Mesenchymal stem cell (in vitro differentiated cells and primary cell): ENCODE measurements at regions not wholly inside any gene's neighbourhood (a gene's known extent, or its start where the extent isn't known, plus 50 kb on each side); places are given as distances from the start of the nearest gene placed in this dataset.
"Not testable (repeated sequence)": the region's sequence is repeated elsewhere in the genome, so short reads cannot be mapped to it uniquely, and the experiment has no call there.

ENCODE experiments used
- DNase-seq: peaks from one replicate; pipeline ENCODE4 v3.0.0-alpha.2; 2013
- H2AFZ ChIP-seq: one replicate; pipeline ENCODE4 v1.6.1; 2013; ENCODE audit warnings: low read depth, mild to moderate bottlenecking, control low read depth, inconsistent platforms, low read length, moderate library complexity
- H2AK5ac ChIP-seq: 2 replicates; pipeline ENCODE4 v1.6.1; 2013; ENCODE audit warnings: low read length, moderate library complexity, mild to moderate bottlenecking, inconsistent platforms; ENCODE audit not compliant: severe bottlenecking
- H2BK120ac ChIP-seq: one replicate; pipeline ENCODE4 v1.6.1; 2013; ENCODE audit warnings: low read depth, mild to moderate bottlenecking, inconsistent platforms, low read length, moderate library complexity
- H2BK12ac ChIP-seq, 2 experiments: one replicate each; pipeline ENCODE4 v1.6.1; 2013; ENCODE audit warnings: inconsistent platforms in 2 of 2, low read length in 2 of 2, mild to moderate bottlenecking in 2 of 2, moderate library complexity in 2 of 2, control low read depth in 1 of 2
- H2BK15ac ChIP-seq: one replicate; pipeline ENCODE4 v1.6.1; 2013; ENCODE audit warnings: mild to moderate bottlenecking, low read depth, inconsistent platforms; ENCODE audit not compliant: poor library complexity, severe bottlenecking
- H2BK5ac ChIP-seq: 2 replicates; pipeline ENCODE4 v1.6.1; 2013; ENCODE audit warnings: low read depth, mild to moderate bottlenecking, low read length, control low read depth, inconsistent platforms; ENCODE audit not compliant: poor library complexity, severe bottlenecking
- H3K14ac ChIP-seq, 2 experiments: one replicate each; pipeline ENCODE4 v1.6.1; 2013; ENCODE audit warnings: inconsistent platforms in 2 of 2, low read length in 2 of 2, control low read depth in 1 of 2, mild to moderate bottlenecking in 1 of 2, moderate library complexity in 1 of 2
- H3K18ac ChIP-seq, 2 experiments: one replicate each; pipeline ENCODE4 v1.6.1; 2013; ENCODE audit warnings: inconsistent platforms in 2 of 2, low read length in 2 of 2, control low read depth in 1 of 2, low read depth in 1 of 2, mild to moderate bottlenecking in 1 of 2
- H3K23ac ChIP-seq, 2 experiments: one replicate each; pipeline ENCODE4 v1.6.1; 2013; ENCODE audit warnings: inconsistent platforms in 2 of 2, low read length in 2 of 2, mild to moderate bottlenecking in 2 of 2, moderate library complexity in 2 of 2, control low read depth in 1 of 2
- H3K27ac ChIP-seq: 2 replicates; pipeline ENCODE4 v1.5.1; 2013; ENCODE audit warnings: mild to moderate bottlenecking, moderate library complexity, low read length, control low read depth, inconsistent platforms; ENCODE audit not compliant: poor library complexity, severe bottlenecking
- H3K27me3 ChIP-seq, 2 experiments: 2 replicates each; pipeline versions ENCODE4 v1.6.1 to v1.7.0; 2013; ENCODE audit warnings: low read length in 2 of 2, mild to moderate bottlenecking in 2 of 2, moderate library complexity in 2 of 2, control low read depth in 1 of 2, inconsistent platforms in 1 of 2; ENCODE audit not compliant: control insufficient read depth in 1 of 2, insufficient read depth in 1 of 2
- H3K36me3 ChIP-seq, 2 experiments: 2 replicates each; pipeline versions ENCODE4 v1.6.1 to v1.7.0; 2013; ENCODE audit warnings: low read length in 2 of 2, control low read depth in 1 of 2, inconsistent platforms in 1 of 2, low read depth in 1 of 2, mild to moderate bottlenecking in 1 of 2; ENCODE audit not compliant: insufficient read depth in 2 of 2, control insufficient read depth in 1 of 2
- H3K4ac ChIP-seq, 2 experiments: one replicate each; pipeline ENCODE4 v1.6.1; 2013; ENCODE audit warnings: inconsistent platforms in 2 of 2, low read length in 2 of 2, mild to moderate bottlenecking in 2 of 2, moderate library complexity in 2 of 2, control low read depth in 1 of 2, low read depth in 1 of 2
- H3K4me1 ChIP-seq: 2 replicates; pipeline ENCODE4 v1.6.1; 2013; ENCODE audit warnings: low read depth, low read length, control low read depth; ENCODE audit not compliant: control insufficient read depth, insufficient read depth
- H3K4me2 ChIP-seq: 2 replicates; pipeline ENCODE4 v1.6.1; 2013; ENCODE audit warnings: low read length, mild to moderate bottlenecking, inconsistent platforms; ENCODE audit not compliant: poor library complexity, severe bottlenecking
- H3K4me3 ChIP-seq, 2 experiments: 2 replicates each; pipeline versions ENCODE4 v1.5.1 to v1.7.0; 2013; ENCODE audit warnings: low read length in 2 of 2, mild to moderate bottlenecking in 2 of 2, control low read depth in 1 of 2, low read depth in 1 of 2; ENCODE audit not compliant: insufficient read depth in 1 of 2
- H3K79me1 ChIP-seq: replicated peaks from 2 replicates; pipeline ENCODE4 v1.6.1; 2013; ENCODE audit warnings: mild to moderate bottlenecking, control low read depth, low read length, inconsistent platforms; ENCODE audit not compliant: poor library complexity, severe bottlenecking
- H3K9ac ChIP-seq: 2 replicates; pipeline ENCODE4 v1.7.0; 2013; ENCODE audit warnings: mild to moderate bottlenecking, low read length, moderate library complexity
- H3K9me3 ChIP-seq: 2 replicates; pipeline ENCODE4 v1.7.0; 2013; ENCODE audit warnings: mild to moderate bottlenecking, low read length; ENCODE audit not compliant: control insufficient read depth
- H4K8ac ChIP-seq: one replicate; pipeline ENCODE4 v1.6.1; 2013; ENCODE audit warnings: inconsistent platforms, mild to moderate bottlenecking, low read length, moderate library complexity
- H4K91ac ChIP-seq: one replicate; pipeline ENCODE4 v1.6.1; 2013; ENCODE audit warnings: mild to moderate bottlenecking, low read length, inconsistent platforms
- WGBS: methylation state at CpG from one replicate; pipeline ENCODE4 v1.1.7; 2013; ENCODE audit warnings: mixed read lengths; 5-methylcytosine and 5-hydroxymethylcytosine counted together

DNA sequence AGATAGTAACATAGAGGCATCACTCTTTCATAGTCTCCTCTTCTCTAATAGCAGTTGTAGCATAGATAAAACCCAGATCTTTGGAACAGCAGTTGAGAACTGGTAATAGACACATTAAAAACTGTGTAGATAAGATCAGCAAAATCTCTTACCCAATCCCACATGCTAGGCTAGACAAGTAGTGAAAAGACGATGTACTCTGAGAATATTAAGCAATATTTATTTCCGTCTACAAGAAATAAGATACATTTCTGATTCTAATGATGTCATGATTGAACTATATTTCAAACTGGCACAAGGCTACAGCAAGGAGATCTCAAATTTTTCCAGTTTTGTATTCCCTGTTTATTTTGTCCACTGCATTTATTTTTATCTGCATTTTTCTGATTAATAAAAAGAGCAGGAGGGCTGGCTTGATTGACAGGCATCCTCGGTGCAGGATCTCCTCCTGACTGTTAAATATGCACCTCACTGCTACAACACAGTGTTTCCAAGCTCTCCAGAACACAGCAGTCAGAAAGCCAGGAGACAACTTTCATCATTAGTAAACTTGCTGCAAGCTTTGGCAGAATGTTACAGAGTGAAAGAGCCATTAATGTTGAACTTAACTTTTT lies 73.3 kb upstream of the ATIC start:
- Histone ChIP-seq H3K9ac (no peak overlapping the region), H2AK5ac (no peak overlapping the region), H3K4me1 (peaks cover 2% of the 10 kb centered on the region), H3K18ac (no peak overlapping the region), H3K4me2 (no peak overlapping the region), H4K91ac (no peak overlapping the region), H4K8ac (no peak overlapping the region), H2BK12ac (no peak overlapping the region), H2BK5ac (no peak overlapping the region), H3K4ac (no peak overlapping the region), H3K36me3 (no peaks in the 10 kb centered on the region), H3K23ac (no peak overlapping the region), H2AFZ (no peak overlapping the region), H3K14ac (no peak overlapping the region), H3K27me3 (peaks cover 0 to 9% of the 10 kb centered on the region in 2 experiments), H3K79me1 (no peaks in the 10 kb centered on the region), H2BK120ac (no peak overlapping the region), H3K9me3 (no peaks in the 10 kb centered on the region), H3K27ac (no peak overlapping the region), H2BK15ac (no peak overlapping the region), H3K4me3 (no peak overlapping the region)
- DNase-seq, result no peak
- WGBS, result 80% methylated on average over 1 of the region's 3 CpGs

- Histone ChIP-seq H2BK120ac (no peak overlapping the region), H3K79me1 (no peaks in the 10 kb centered on the region), H3K18ac (no peak overlapping the region), H4K8ac (no peak overlapping the region), H2BK5ac (no peak overlapping the region), H3K4me1 (peaks cover 6% of the 10 kb centered on the region), H3K27me3 (no peaks in the 10 kb centered on the region), H4K91ac (no peak overlapping the region), H3K9me3 (no peaks in the 10 kb centered on the region), H2BK12ac (no peak overlapping the region), H3K36me3 (no peaks in the 10 kb centered on the region), H2AFZ (no peak overlapping the region), H3K4me2 (no peak overlapping the region), H3K4me3 (no peak overlapping the region), H2BK15ac (no peak overlapping the region), H3K4ac (no peak overlapping the region), H2AK5ac (no peak overlapping the region), H3K27ac (no peak overlapping the region), H3K9ac (no peak overlapping the region), H3K23ac (no peak overlapping the region), H3K14ac (no peak overlapping the region)
- WGBS, result 90% methylated on average over 8 of the region's 10 CpGs
- DNase-seq, result no peak
Measured at GRCh38 chr2:215236131-215236530, 75.7 kb upstream of the ATIC start.

- not testable (repeated sequence) for H4K91ac ChIP-seq, H3K4ac ChIP-seq, H3K9me3 ChIP-seq, H2BK120ac ChIP-seq, H3K14ac ChIP-seq, H3K4me1 ChIP-seq, H2BK5ac ChIP-seq, H3K79me1 ChIP-seq, H2BK12ac ChIP-seq, H3K18ac ChIP-seq, H3K4me3 ChIP-seq, H2AK5ac ChIP-seq, H3K27me3 ChIP-seq, DNase-seq, H2BK15ac ChIP-seq, H4K8ac ChIP-seq, H3K23ac ChIP-seq, H3K27ac ChIP-seq, H2AFZ ChIP-seq, H3K36me3 ChIP-seq, H3K4me2 ChIP-seq, H3K9ac ChIP-seq
- 96% methylated on average over 19 of the region's 19 CpGs for WGBS
Measured at GRCh38 chr2:215220221-215220620, 81.8 kb upstream of the ABCA12 start.

DNA sequence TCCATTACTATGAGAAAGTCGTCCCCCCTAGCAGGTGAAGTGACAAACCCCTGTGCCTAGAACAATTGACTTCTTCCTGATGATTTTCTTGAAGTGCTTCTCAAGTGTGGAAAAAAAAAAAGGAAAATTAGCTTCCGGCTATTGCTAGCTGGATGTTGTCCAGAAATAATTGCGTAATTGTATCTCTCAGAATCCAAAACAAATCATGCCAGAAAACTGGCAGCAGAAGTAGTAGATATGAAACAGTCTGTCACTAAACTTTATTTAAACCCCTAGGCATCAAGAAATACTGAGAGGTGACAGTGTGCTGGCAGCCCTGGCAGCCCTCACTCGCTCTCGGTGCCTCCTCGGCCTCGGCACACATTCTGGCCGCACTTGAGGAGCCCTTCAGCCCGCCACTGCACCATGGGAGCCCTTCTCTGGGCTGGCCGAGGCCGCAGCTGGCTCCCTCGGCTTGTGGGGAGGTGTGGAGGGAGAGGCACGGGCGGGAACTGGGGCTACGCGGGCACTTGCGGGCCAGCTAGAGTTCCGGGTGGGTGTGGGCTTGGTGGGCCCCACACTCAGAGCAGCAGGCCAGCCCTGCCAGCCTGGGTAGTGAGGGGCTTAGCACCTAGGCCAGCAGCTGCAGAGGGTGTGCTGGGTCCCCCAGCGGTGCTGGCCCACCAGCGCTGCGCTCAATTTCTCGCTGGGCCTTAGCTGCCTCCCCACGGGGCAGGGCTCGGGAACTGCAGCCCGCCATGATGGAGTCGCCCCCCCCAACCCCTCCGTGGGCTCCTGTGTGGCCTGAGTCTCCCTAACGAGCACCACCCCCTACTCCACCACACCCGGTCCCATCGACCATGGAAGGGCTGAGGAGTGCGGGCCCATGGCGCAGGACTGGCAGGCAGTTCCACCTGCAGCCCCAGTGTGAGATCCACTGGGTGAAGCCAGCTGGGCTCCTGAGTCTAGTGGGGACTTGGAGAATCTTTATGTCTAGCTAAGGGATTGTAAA lies 80.5 kb upstream of the ABCA12 start:
- H2AK5ac ChIP-seq, result no peak overlapping the region
- no peak overlapping the region for H3K27ac ChIP-seq
- no peak overlapping the region for H2BK12ac ChIP-seq
- no peak overlapping the region for H3K4ac ChIP-seq
- no peak overlapping the region for H3K9ac ChIP-seq
- no peak overlapping the region for H4K91ac ChIP-seq
- H2BK15ac ChIP-seq, result no peak overlapping the region
- peak; percentile 1 for DNase-seq
- no peak overlapping the region for H2BK120ac ChIP-seq
- H2BK5ac ChIP-seq, result no peak overlapping the region
- H3K14ac ChIP-seq, result no peak overlapping the region
- WGBS, result 85% methylated on average over 23 of the region's 32 CpGs
- H4K8ac ChIP-seq, result no peak overlapping the region
- H3K23ac ChIP-seq, result no peak overlapping the region
- H2AFZ ChIP-seq, result no peak overlapping the region
- no peaks in the 10 kb centered on the region for H3K9me3 ChIP-seq
- H3K27me3 ChIP-seq, result no peaks in the 10 kb centered on the region
- H3K79me1 ChIP-seq, result no peaks in the 10 kb centered on the region
- H3K36me3 ChIP-seq, result no peaks in the 10 kb centered on the region
- no peak overlapping the region for H3K4me2 ChIP-seq
- H3K4me1 ChIP-seq, result no peaks in the 10 kb centered on the region
- no peak overlapping the region for H3K18ac ChIP-seq
- H3K4me3 ChIP-seq, result no peak overlapping the region
